HG02970 (cell line): ENCODE measurements at regions not wholly inside any gene's neighbourhood (a gene's known extent, or its start where the extent isn't known, plus 50 kb on each side); places are given as distances from the start of the nearest gene placed in this dataset.
A peak's percentile ranks its signal among the peaks of the same experiment; 100 is the strongest.

Experiments used
- ATAC-seq: cut with Tn5 transposase; IDR thresholded peaks from one replicate; pipeline ENCODE4 v1.9.1; 2021; ENCODE audit warnings: mild to moderate bottlenecking, moderate library complexity, moderate number of reproducible peaks; ENCODE audit not compliant: unreplicated experiment, low FRiP score

GRCh38 chr9:32251539-32251938, 132.9 kb upstream of the ACO1 start:
- peak; percentile 60 for ATAC-seq

- no peak for ATAC-seq
These were observed 130.7 kb upstream of the ACO1 start for GRCh38 chr9:32253731-32254130.

GRCh38 chr9:32255026-32255425, 129.4 kb upstream of the ACO1 start:
- no peak for ATAC-seq

DNA sequence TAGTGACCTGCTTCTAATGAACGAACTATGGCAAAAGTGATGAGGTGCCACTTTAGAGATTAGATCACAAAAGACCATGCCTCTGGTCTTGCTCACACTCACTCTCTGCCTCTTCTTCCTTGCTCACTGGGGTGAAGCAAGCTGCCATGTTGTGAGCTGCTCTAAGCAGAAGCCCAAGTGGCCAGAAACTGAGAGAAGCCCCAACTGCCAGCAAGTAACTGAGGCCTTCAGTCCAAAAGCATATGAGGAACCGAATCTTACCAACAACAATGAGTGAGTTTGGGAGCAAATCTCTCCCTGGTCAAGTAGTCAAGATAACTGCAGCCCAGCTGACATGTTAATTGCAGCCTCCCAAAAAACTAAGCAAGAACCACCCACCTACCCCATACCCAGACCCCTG, 126.0 kb upstream of the ACO1 start:
- ATAC-seq, result no peak

DNA sequence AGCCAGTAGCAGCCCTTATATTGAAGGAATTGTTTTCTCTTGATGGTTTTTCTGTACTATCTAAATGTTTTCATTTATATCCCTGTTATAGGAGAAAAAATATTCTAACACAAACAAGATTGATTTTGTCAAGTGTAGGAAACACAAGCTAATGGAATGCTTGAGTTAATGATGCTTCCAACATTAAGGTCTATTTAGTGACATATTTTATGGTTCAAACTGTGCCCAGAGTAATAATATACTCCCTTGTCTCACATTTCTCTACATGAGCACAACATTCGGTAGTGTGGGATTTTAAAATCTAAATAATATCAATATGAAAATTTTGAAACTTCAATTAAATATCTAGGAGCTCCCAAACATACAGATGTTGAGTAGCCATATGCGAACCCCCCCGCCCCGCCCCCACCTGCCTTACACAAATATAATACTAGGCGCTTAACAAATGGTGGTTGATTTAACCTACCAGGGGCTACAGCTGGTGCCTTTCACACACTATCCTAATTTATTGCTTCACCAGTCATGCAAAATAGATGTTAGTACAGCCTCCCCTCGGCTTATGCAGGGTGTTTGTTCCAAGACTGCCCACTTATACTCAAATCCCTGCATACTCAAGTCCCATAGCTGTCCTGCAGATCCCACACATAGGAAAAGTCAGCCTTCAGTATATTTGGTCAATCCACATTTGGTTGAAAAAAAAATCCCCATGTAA, 124.1 kb upstream of the ACO1 start:
- no peak for ATAC-seq

DNA sequence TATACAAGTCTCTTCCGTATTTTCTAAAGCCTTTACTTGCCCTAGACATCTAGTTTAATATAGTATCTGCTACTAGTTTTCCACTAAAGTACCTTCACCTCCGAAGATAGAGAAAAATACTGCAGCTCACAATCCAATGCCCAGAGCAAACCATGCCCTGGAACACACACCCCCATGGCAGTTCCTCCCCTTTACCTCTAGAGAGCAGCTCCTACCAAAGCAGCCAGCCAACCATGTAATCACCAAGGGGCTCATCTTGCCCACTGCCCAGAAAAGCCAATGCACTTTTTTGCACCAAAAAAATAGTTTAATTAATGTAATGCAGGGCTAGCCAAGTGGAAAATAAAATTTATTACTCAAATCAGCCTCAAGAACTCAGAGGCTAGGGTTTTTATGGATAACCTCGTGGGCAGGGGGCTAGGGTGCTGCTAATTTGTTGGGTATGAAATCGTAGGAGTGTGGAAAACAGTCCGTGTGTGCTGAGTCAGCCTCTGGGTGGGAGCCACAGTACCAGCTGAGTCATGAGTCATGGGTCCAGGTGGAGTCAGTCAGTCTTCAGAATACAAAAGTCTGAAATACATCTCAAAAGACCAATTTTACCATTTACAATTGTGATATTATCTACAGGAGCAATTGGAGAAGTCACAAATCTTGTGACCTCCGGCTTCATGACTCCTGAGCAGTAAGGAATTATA, 120.1 kb upstream of the ACO1 start:
- ATAC-seq, result no peak

- no peak for ATAC-seq
These were observed 119.4 kb upstream of the ACO1 start for GRCh38 chr9:32265037-32265436.

DNA sequence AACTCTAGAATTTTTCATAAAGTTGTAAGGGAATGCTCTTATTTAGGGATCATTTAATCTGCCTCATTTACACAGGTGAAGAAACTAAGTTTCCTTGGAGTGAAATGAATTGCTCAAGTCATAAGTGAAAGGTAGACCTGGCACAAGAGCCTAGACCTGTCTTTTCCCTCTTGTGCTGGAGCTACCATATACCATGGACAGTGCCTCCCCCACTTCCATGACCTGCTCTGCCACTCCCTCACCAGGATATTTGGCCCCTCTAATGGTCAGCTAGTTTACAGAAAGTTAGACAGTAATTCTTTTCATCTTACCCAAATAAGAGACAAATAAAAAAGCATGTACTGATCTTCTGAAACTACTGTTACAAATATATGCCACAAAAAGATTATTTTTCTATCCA, 105.5 kb upstream of the ACO1 start:
- no peak for ATAC-seq

GRCh38 chr9:32289756-32290155, 94.7 kb upstream of the ACO1 start:
- ATAC-seq, result no peak

- no peak for ATAC-seq
These were observed 93.1 kb upstream of the ACO1 start for GRCh38 chr9:32291370-32291769.

DNA sequence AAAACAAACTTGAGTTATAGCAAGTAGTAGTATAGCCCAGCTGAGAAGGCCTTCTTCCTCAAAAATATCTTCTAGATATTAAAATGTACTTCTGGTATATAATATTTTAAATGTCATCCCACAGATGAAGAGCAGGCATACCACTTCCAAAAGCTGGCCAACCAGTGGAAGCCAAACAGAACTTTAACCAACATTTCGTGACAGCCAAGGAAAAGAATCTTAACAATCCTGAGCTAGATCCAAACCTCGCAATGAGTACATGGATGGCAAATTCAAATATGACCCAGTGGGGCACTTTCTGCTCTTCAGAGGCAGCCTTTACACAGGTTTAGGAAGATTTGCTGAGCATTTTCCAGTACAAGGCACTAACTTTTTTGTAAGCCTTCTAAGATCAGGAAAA, 91.8 kb upstream of the ACO1 start:
- ATAC-seq, result no peak

DNA sequence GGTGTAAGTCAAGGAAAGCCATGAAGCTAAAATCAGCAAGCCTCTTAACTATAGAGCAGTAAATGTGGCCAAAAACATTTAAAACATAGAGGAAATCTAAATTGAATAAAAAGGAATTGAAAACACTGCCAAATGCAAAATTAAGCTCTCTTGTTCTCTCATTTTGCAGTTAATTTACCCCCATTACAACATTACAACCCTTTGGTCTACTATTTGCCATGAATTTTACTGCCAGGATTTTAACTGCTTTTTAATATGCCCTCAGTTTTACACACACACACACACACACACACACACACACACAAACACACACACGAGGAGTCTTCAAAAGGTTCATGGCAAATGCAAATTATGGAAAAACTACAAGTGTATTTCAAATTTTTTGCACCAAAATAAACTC, 91.4 kb upstream of the ACO1 start:
- no peak for ATAC-seq

- ATAC-seq, result no peak
These were observed 90.3 kb upstream of the ACO1 start for GRCh38 chr9:32294106-32294505.

- no peak for ATAC-seq
These were observed 84.1 kb upstream of the ACO1 start for GRCh38 chr9:32300373-32300772.

DNA sequence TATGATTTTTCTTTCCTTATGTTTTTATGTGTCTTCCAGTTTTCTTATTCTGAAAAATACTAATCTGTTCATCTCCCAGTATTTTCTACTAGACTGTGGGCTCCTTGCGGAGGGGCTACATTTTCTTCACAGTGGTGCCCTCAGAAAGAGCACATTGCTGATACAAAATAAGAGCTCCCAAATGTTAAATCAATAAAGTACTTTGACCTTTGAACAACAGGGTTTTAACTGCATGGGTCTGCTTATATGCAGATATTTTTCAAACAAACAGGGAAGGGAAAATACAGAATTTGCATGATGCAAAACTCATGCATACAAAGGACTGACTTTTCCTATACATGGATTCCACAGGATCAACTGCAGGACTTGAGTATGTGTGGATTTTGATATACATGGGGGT, 79.9 kb upstream of the ACO1 start:
- no peak for ATAC-seq

GRCh38 chr9:32306006-32306405, 78.4 kb upstream of the ACO1 start:
- no peak for ATAC-seq

GRCh38 chr9:32319312-32319929, 65.0 kb upstream of the ACO1 start:
- ATAC-seq, result no peak

GRCh38 chr9:32322622-32323021, 61.8 kb upstream of the ACO1 start:
- ATAC-seq, result no peak

GRCh38 chr9:32326146-32326545, 58.3 kb upstream of the ACO1 start:
- no peak for ATAC-seq

GRCh38 chr9:32331240-32331639, 53.2 kb upstream of the ACO1 start:
- no peak for ATAC-seq

- ATAC-seq, result no peak
These were observed 50.3 kb upstream of the ACO1 start for GRCh38 chr9:32334112-32334511.
